ENCODE measurements at regions not wholly inside any gene's neighbourhood (a gene's known extent, or its start where the extent isn't known, plus 50 kb on each side); places are given as distances from the start of the nearest gene placed in this dataset.

DNA sequence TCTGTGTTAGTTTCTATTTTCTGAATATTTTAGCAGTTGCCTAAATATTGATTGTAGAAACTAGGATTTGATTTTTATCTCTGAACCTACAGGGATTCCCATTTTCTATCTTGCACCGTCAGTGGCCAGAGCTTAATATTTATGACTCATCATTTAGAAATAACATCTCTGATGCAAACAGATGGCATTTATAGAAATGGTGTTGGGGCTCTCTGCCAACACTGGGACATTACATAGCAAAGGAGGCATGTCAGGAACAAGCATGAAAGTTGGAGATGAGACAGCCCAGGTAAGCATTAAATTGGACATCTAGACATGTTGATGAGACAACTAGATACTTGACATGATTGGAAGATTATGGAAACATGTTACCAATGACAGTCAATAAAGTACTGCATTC lies 165.3 kb upstream of the SYT4 start:
- Histone ChIP-seq H3K4me3 (ENCODE audit: low read length in 3 of 3) (no peak overlapping the region), H3K27ac (ENCODE audit: low read depth in 2 of 2, low read length in 2 of 2) (no peak overlapping the region), H3K9me3 (ENCODE audit: control insufficient read depth in 2 of 3, insufficient read depth in 1 of 3, low read length in 3 of 3) (peaks cover 0 to 6% (median 0%) of the 10 kb centered on the region in 3 donors), H3K4me1 (ENCODE audit: control insufficient read depth in 2 of 3, insufficient read depth in 2 of 3, low read depth in 1 of 3, low read length in 3 of 3) (no peaks in the 10 kb centered on the region), H3K36me3 (ENCODE audit: control insufficient read depth in 2 of 3, insufficient read depth in 3 of 3, low read length in 3 of 3) (no peaks in the 10 kb centered on the region), H3K27me3 (ENCODE audit: control insufficient read depth, insufficient read depth, low read length) (no peaks in the 10 kb centered on the region), H3K9ac (ENCODE audit: low read length in 3 of 3) (no peak overlapping the region)
- TF ChIP-seq, protein P1, sequence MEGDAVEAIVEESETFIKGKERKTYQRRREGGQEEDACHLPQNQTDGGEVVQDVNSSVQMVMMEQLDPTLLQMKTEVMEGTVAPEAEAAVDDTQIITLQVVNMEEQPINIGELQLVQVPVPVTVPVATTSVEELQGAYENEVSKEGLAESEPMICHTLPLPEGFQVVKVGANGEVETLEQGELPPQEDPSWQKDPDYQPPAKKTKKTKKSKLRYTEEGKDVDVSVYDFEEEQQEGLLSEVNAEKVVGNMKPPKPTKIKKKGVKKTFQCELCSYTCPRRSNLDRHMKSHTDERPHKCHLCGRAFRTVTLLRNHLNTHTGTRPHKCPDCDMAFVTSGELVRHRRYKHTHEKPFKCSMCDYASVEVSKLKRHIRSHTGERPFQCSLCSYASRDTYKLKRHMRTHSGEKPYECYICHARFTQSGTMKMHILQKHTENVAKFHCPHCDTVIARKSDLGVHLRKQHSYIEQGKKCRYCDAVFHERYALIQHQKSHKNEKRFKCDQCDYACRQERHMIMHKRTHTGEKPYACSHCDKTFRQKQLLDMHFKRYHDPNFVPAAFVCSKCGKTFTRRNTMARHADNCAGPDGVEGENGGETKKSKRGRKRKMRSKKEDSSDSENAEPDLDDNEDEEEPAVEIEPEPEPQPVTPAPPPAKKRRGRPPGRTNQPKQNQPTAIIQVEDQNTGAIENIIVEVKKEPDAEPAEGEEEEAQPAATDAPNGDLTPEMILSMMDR (IDR thresholded peaks at IDR 0.05; ENCODE audit: borderline replicate concordance, extremely low read depth, insufficient read depth), result no peak
- FAIRE-seq, result no peak
- DNase-seq, result no peak
- intact Hi-C loops (cut with DNase I), result no loop called here

DNA sequence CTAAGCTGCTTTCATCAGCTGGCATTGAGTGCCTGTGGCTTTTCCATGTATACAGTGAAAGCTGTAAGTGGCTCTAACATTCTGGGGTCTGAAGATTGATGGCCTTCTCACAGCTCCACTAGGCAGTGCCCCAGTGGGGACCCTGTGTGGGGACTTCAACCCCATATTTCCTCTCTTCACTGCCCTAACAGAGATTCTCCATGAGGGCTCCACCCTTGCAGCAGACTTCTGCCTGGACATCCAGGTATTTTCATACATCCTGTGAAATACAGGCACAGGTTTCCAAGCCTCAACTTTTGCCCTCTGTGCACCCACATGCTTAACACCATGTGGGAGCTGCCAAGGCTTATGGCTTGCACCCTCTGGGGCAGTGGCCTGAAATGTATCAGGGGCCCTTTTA lies 188.2 kb upstream of the SYT4 start:
- no peak overlapping the region for H3K9ac ChIP-seq (ENCODE audit: low read length in 3 of 3)
- peaks cover 0 to 21% (median 0%) of the 10 kb centered on the region in 3 donors for H3K9me3 ChIP-seq (ENCODE audit: control insufficient read depth in 2 of 3, insufficient read depth in 1 of 3, low read length in 3 of 3)
- intact Hi-C loops (cut with DNase I), result no loop called here
- H3K4me3 ChIP-seq (ENCODE audit: low read length in 3 of 3), result no peak overlapping the region
- FAIRE-seq (no peak), DNase-seq (no peak)
- TF ChIP-seq, protein P1 (IDR thresholded peaks at IDR 0.05; ENCODE audit: borderline replicate concordance, extremely low read depth, insufficient read depth), result no peak
- H3K4me1 ChIP-seq (ENCODE audit: control insufficient read depth in 2 of 3, insufficient read depth in 2 of 3, low read depth in 1 of 3, low read length in 3 of 3), result no peaks in the 10 kb centered on the region
- no peak overlapping the region for H3K27ac ChIP-seq (ENCODE audit: low read depth in 2 of 2, low read length in 2 of 2)
- no peaks in the 10 kb centered on the region for H3K27me3 ChIP-seq (ENCODE audit: control insufficient read depth, insufficient read depth, low read length)
- no peaks in the 10 kb centered on the region for H3K36me3 ChIP-seq (ENCODE audit: control insufficient read depth in 2 of 3, insufficient read depth in 3 of 3, low read length in 3 of 3)

DNA sequence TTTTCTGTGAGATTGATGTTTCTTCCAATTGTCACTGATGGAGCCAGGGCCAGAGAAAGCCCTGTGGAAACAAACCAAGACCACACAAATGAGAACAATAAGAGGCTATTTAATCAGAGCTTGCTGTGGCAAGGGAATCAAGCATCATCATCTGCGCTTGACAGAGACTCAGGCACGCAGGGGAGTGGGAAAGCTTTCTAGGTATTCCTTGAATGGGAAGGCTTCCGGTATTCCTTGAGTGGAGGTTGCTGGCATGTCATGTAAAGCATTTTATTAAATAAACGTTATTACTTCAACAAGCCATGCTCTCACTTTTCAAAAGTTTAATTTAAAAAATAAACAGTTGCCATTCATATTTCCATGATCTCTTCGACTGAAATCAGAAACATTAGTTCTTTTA lies 194.6 kb upstream of the SYT4 start:
- no peak for FAIRE-seq

More for the DNA sequence above, 194.6 kb upstream of the SYT4 start:
- no peak overlapping the region for H3K27ac ChIP-seq (ENCODE audit: low read depth in 2 of 2, low read length in 2 of 2)
- intact Hi-C loops (cut with DNase I), result no loop called here
- TF ChIP-seq, protein P1 (IDR thresholded peaks at IDR 0.05; ENCODE audit: borderline replicate concordance, extremely low read depth, insufficient read depth), result no peak
- H3K9ac ChIP-seq (ENCODE audit: low read length in 3 of 3), result no peak overlapping the region
- no peaks in the 10 kb centered on the region for H3K27me3 ChIP-seq (ENCODE audit: control insufficient read depth, insufficient read depth, low read length)
- H3K9me3 ChIP-seq (ENCODE audit: control insufficient read depth in 2 of 3, insufficient read depth in 1 of 3, low read length in 3 of 3), result peaks cover 0 to 3% (median 0%) of the 10 kb centered on the region in 3 donors
- no peaks in the 10 kb centered on the region for H3K4me1 ChIP-seq (ENCODE audit: control insufficient read depth in 2 of 3, insufficient read depth in 2 of 3, low read depth in 1 of 3, low read length in 3 of 3)
- no peak for DNase-seq
- no peak overlapping the region for H3K4me3 ChIP-seq (ENCODE audit: low read length in 3 of 3)
- H3K36me3 ChIP-seq (ENCODE audit: control insufficient read depth in 2 of 3, insufficient read depth in 3 of 3, low read length in 3 of 3), result no peaks in the 10 kb centered on the region

All from kidney (tissue), 13 donors.